ENCODE measurements at regions not wholly inside any gene's neighbourhood (a gene's known extent, or its start where the extent isn't known, plus 50 kb on each side); places are given as distances from the start of the nearest gene placed in this dataset.

DNA sequence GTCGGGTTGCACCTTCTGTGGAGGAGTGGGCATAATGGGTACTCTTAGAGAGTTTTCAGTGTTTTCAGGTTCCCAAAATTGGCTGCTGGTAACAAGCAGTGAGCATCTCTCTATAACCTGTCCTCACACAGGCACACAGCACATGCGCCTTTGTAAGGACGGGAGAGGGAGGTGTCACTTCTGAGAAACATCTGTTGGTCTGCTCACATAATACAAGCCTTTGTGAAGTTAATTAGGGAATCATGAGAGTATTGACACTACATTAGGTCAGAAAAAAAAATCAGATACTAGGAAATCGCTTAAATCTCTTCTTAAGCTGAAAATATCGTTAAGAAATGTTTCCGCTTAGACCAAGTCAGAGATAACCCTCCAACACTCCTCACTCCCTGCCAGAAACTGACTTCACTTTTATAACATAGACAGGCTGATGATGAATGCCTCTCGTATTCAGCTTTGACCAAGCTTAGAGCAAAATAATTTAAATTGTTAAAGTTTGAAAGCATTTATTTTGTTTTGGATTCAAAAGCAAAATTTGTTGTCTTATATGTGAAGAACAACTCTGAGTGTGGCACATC is 769.7 kb downstream of the TNS3 start:
- WGBS, result 94% methylated on average over 6 of the region's 7 CpGs
- Histone ChIP-seq H3K4me1 (ENCODE audit: control insufficient read depth, insufficient read depth, low read depth, low read length) (peaks cover 10% of the 10 kb centered on the region), H2BK120ac (ENCODE audit: low read depth, low read length) (peak overlapping the region; percentile 45), H3K79me1 (replicated peaks; ENCODE audit: low read length, poor library complexity, severe bottlenecking) (no peaks in the 10 kb centered on the region), H3K4me2 (ENCODE audit: low read length, poor library complexity, severe bottlenecking) (no peak overlapping the region), H3K9ac (ENCODE audit: low read length) (peak overlapping the region; percentile 76), H3K23ac (ENCODE audit: low read length in 2 of 2) (no peak overlapping the region), H3K36me3 (ENCODE audit: control insufficient read depth in 1 of 2, insufficient read depth in 2 of 2, low read depth in 1 of 2, low read length in 2 of 2) (no peaks in the 10 kb centered on the region), H3K9me3 (ENCODE audit: control insufficient read depth, low read length) (peaks cover 9% of the 10 kb centered on the region), H2AFZ (ENCODE audit: low read depth, low read length) (no peak overlapping the region), H3K18ac (ENCODE audit: low read depth in 1 of 2, low read length in 2 of 2) (peak overlapping the region; percentile 90 to 93), H2BK15ac (ENCODE audit: low read depth, poor library complexity, severe bottlenecking) (no peak overlapping the region), H3K27me3 (ENCODE audit: control insufficient read depth in 1 of 2, insufficient read depth in 1 of 2, low read length in 2 of 2) (no peaks in the 10 kb centered on the region), H2AK5ac (ENCODE audit: low read length, severe bottlenecking) (peak overlapping the region; percentile 12), H2BK5ac (ENCODE audit: low read depth, low read length, poor library complexity, severe bottlenecking) (no peak overlapping the region), H3K14ac (ENCODE audit: low read length in 2 of 2) (no peak overlapping the region), H3K4me3 (ENCODE audit: insufficient read depth in 1 of 2, low read depth in 1 of 2, low read length in 2 of 2) (no peak overlapping the region), H4K8ac (ENCODE audit: low read length) (no peak overlapping the region), H2BK12ac (ENCODE audit: low read length in 2 of 2) (peak overlapping the region; percentile 85 to 96), H3K27ac (ENCODE audit: low read length, poor library complexity, severe bottlenecking) (no peak overlapping the region), H3K4ac (ENCODE audit: low read depth in 1 of 2, low read length in 2 of 2) (peak overlapping the region in 1 of 2 experiments; percentile 57), H4K91ac (ENCODE audit: low read length) (peak overlapping the region; percentile 56)
- DNase-seq, result no peak

DNA sequence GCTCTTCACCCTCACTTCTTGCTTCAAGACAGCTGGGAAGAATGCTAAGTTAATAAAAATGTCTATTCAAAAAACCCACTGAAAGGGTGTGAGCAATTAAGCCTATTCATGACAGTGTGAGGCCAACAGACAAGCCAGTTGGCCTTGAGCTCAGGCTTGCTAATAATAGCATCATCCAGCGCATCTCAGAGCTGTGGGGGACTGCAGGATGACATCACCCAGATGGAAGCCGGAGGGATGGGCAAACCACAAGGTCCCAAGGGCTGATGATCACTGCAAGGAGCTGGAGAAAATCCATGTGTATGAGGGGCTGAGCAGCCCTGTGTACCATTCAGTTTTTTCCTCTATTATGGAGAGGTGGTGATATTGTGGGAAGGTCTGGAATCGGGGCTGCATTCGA is 770.4 kb downstream of the TNS3 start:
- H3K9ac ChIP-seq (ENCODE audit: low read length), result peak overlapping the region; percentile 79
- no peaks in the 10 kb centered on the region for H3K36me3 ChIP-seq (ENCODE audit: control insufficient read depth in 1 of 2, insufficient read depth in 2 of 2, low read depth in 1 of 2, low read length in 2 of 2)
- no peak overlapping the region for H3K4me2 ChIP-seq (ENCODE audit: low read length, poor library complexity, severe bottlenecking)
- peak; percentile 96 for DNase-seq
- peaks cover 5% of the 10 kb centered on the region for H3K9me3 ChIP-seq (ENCODE audit: control insufficient read depth, low read length)
- WGBS, result 0% methylated on average over 2 of the region's 4 CpGs
- H4K8ac ChIP-seq (ENCODE audit: low read length), result peak overlapping the region; percentile 47
- H3K4ac ChIP-seq (ENCODE audit: low read depth in 1 of 2, low read length in 2 of 2), result peak overlapping the region in 1 of 2 experiments; percentile 76
- H2AK5ac ChIP-seq (ENCODE audit: low read length, severe bottlenecking), result peak overlapping the region; percentile 12
- no peak overlapping the region for H3K27ac ChIP-seq (ENCODE audit: low read length, poor library complexity, severe bottlenecking)
- H2BK12ac ChIP-seq (ENCODE audit: low read length in 2 of 2), result peak overlapping the region; percentile 85 to 96
- H3K27me3 ChIP-seq (ENCODE audit: control insufficient read depth in 1 of 2, insufficient read depth in 1 of 2, low read length in 2 of 2), result no peaks in the 10 kb centered on the region
- H3K79me1 ChIP-seq (replicated peaks; ENCODE audit: low read length, poor library complexity, severe bottlenecking), result no peaks in the 10 kb centered on the region
- peak overlapping the region; percentile 12 for H4K91ac ChIP-seq (ENCODE audit: low read length)
- H3K23ac ChIP-seq (ENCODE audit: low read length in 2 of 2), result no peak overlapping the region
- H2AFZ ChIP-seq (ENCODE audit: low read depth, low read length), result no peak overlapping the region
- H3K4me1 ChIP-seq (ENCODE audit: control insufficient read depth, insufficient read depth, low read depth, low read length), result peaks cover 10% of the 10 kb centered on the region
- H2BK15ac ChIP-seq (ENCODE audit: low read depth, poor library complexity, severe bottlenecking), result peak overlapping the region; percentile 30
- peak overlapping the region; percentile 87 to 90 for H3K18ac ChIP-seq (ENCODE audit: low read depth in 1 of 2, low read length in 2 of 2)
- no peak overlapping the region for H3K4me3 ChIP-seq (ENCODE audit: insufficient read depth in 1 of 2, low read depth in 1 of 2, low read length in 2 of 2)
- H2BK5ac ChIP-seq (ENCODE audit: low read depth, low read length, poor library complexity, severe bottlenecking), result no peak overlapping the region
- no peak overlapping the region for H3K14ac ChIP-seq (ENCODE audit: low read length in 2 of 2)
- H2BK120ac ChIP-seq (ENCODE audit: low read depth, low read length), result peak overlapping the region; percentile 45

DNA sequence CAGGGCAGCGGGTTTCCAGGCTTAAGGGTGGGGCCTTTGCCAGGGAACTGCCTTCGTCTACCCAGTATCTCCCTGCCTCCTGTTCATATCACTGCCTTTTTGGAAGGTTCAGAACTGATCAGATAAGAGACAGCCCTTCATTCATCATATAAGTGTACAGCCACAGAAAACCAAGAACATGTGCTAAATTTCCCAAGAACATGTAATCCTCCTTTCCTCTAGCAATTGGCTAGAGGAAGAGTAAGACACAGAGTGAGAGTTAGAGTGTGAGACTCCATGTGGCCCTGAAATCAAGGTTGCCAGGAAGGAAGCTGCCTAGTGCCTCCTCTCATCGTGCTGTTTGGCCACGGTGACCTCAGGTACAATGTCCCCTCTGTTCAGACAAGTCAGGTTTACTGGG is 770.9 kb downstream of the TNS3 start:
- Histone ChIP-seq H3K14ac (ENCODE audit: low read length in 2 of 2) (peak overlapping the region in 1 of 2 experiments; percentile 74), H3K27ac (ENCODE audit: low read length, poor library complexity, severe bottlenecking) (no peak overlapping the region), H3K4ac (ENCODE audit: low read depth in 1 of 2, low read length in 2 of 2) (peak overlapping the region; percentile 18 to 76), H3K18ac (ENCODE audit: low read depth in 1 of 2, low read length in 2 of 2) (peak overlapping the region; percentile 50 to 87), H2BK15ac (ENCODE audit: low read depth, poor library complexity, severe bottlenecking) (peak overlapping the region; percentile 30), H3K4me2 (ENCODE audit: low read length, poor library complexity, severe bottlenecking) (no peak overlapping the region), H3K27me3 (ENCODE audit: control insufficient read depth in 1 of 2, insufficient read depth in 1 of 2, low read length in 2 of 2) (no peaks in the 10 kb centered on the region), H2BK120ac (ENCODE audit: low read depth, low read length) (no peak overlapping the region), H3K9me3 (ENCODE audit: control insufficient read depth, low read length) (no peaks in the 10 kb centered on the region), H2AFZ (ENCODE audit: low read depth, low read length) (no peak overlapping the region), H4K91ac (ENCODE audit: low read length) (peak overlapping the region; percentile 12), H4K8ac (ENCODE audit: low read length) (peak overlapping the region; percentile 47), H3K23ac (ENCODE audit: low read length in 2 of 2) (no peak overlapping the region), H3K36me3 (ENCODE audit: control insufficient read depth in 1 of 2, insufficient read depth in 2 of 2, low read depth in 1 of 2, low read length in 2 of 2) (no peaks in the 10 kb centered on the region), H2BK5ac (ENCODE audit: low read depth, low read length, poor library complexity, severe bottlenecking) (no peak overlapping the region), H3K9ac (ENCODE audit: low read length) (peak overlapping the region; percentile 79), H3K4me1 (ENCODE audit: control insufficient read depth, insufficient read depth, low read depth, low read length) (peaks cover 10% of the 10 kb centered on the region), H2BK12ac (ENCODE audit: low read length in 2 of 2) (peak overlapping the region; percentile 55 to 84), H3K4me3 (ENCODE audit: insufficient read depth in 1 of 2, low read depth in 1 of 2, low read length in 2 of 2) (no peak overlapping the region), H2AK5ac (ENCODE audit: low read length, severe bottlenecking) (peak overlapping the region; percentile 14), H3K79me1 (replicated peaks; ENCODE audit: low read length, poor library complexity, severe bottlenecking) (no peaks in the 10 kb centered on the region)
- no peak for DNase-seq
- WGBS, result 84% methylated on average over 4 of the region's 4 CpGs

DNA sequence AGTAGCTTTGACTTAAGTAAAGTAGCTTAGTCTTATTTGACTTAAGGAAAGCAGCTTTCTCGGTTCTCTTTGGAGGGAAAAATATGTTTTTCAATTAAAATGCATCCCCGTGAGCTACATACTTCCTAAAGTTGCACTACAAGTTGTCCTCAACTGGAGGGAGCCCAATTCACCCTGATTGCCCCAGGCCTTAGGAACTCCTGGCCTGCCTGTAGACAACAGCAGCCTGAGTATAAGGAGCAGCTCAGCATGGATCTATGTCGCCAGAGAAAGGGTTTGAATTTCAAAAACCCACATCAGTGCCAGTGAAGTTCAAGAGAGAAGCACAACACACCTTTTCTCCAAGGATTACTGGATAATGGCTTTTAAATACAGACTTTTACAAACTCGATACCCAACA is 772.0 kb downstream of the TNS3 start:
- H3K9me3 ChIP-seq (ENCODE audit: control insufficient read depth, low read length), result no peaks in the 10 kb centered on the region
- no peaks in the 10 kb centered on the region for H3K79me1 ChIP-seq (replicated peaks; ENCODE audit: low read length, poor library complexity, severe bottlenecking)
- H2BK12ac ChIP-seq (ENCODE audit: low read length in 2 of 2), result peak overlapping the region; percentile 84 to 87
- H3K27ac ChIP-seq (ENCODE audit: low read length, poor library complexity, severe bottlenecking), result no peak overlapping the region
- H3K14ac ChIP-seq (ENCODE audit: low read length in 2 of 2), result no peak overlapping the region
- 90% methylated on average over 4 of the region's 4 CpGs for WGBS
- H3K9ac ChIP-seq (ENCODE audit: low read length), result no peak overlapping the region
- H3K4ac ChIP-seq (ENCODE audit: low read depth in 1 of 2, low read length in 2 of 2), result peak overlapping the region; percentile 47 to 48
- H2BK15ac ChIP-seq (ENCODE audit: low read depth, poor library complexity, severe bottlenecking), result peak overlapping the region; percentile 50
- no peak overlapping the region for H3K4me2 ChIP-seq (ENCODE audit: low read length, poor library complexity, severe bottlenecking)
- H3K27me3 ChIP-seq (ENCODE audit: control insufficient read depth in 1 of 2, insufficient read depth in 1 of 2, low read length in 2 of 2), result no peaks in the 10 kb centered on the region
- peak overlapping the region in 1 of 2 experiments; percentile 48 for H3K18ac ChIP-seq (ENCODE audit: low read depth in 1 of 2, low read length in 2 of 2)
- no peak overlapping the region for H3K23ac ChIP-seq (ENCODE audit: low read length in 2 of 2)
- no peak overlapping the region for H2AFZ ChIP-seq (ENCODE audit: low read depth, low read length)
- H4K91ac ChIP-seq (ENCODE audit: low read length), result no peak overlapping the region
- H2AK5ac ChIP-seq (ENCODE audit: low read length, severe bottlenecking), result no peak overlapping the region
- no peak overlapping the region for H2BK5ac ChIP-seq (ENCODE audit: low read depth, low read length, poor library complexity, severe bottlenecking)
- no peak overlapping the region for H3K4me3 ChIP-seq (ENCODE audit: insufficient read depth in 1 of 2, low read depth in 1 of 2, low read length in 2 of 2)
- H4K8ac ChIP-seq (ENCODE audit: low read length), result no peak overlapping the region
- H3K4me1 ChIP-seq (ENCODE audit: control insufficient read depth, insufficient read depth, low read depth, low read length), result peaks cover 10% of the 10 kb centered on the region
- no peak for DNase-seq
- no peak overlapping the region for H2BK120ac ChIP-seq (ENCODE audit: low read depth, low read length)
- H3K36me3 ChIP-seq (ENCODE audit: control insufficient read depth in 1 of 2, insufficient read depth in 2 of 2, low read depth in 1 of 2, low read length in 2 of 2), result no peaks in the 10 kb centered on the region

All from mesenchymal stem cell (in vitro differentiated cells and primary cell).